IPS-NIHi7 (cell line): ENCODE measurements at regions not wholly inside any gene's neighbourhood (a gene's known extent, or its start where the extent isn't known, plus 50 kb on each side); places are given as distances from the start of the nearest gene placed in this dataset.

Experiments used
- DNase-seq: peaks from one replicate; pipeline ENCODE4 v3.0.0; 2012; ENCODE audit warnings: mixed read lengths; ENCODE audit errors: extremely low spot score

GRCh38 chr5:172569861-172570558 lies 71.1 kb upstream of the NEURL1B start:
- DNase-seq, result peak; percentile 86

- no peak for DNase-seq
Measured at GRCh38 chr5:172568308-172568910, 72.7 kb upstream of the NEURL1B start.

- DNase-seq, result no peak
Measured at GRCh38 chr5:172567843-172568242, 73.2 kb upstream of the NEURL1B start.

GRCh38 chr5:172567294-172567693 lies 73.8 kb upstream of the NEURL1B start:
- no peak for DNase-seq

GRCh38 chr5:172565931-172566665 lies 75.0 kb upstream of the NEURL1B start:
- no peak for DNase-seq

- DNase-seq, result no peak
Measured at GRCh38 chr5:172565455-172565854, 75.6 kb upstream of the NEURL1B start.

GRCh38 chr5:172564883-172565282 lies 76.2 kb upstream of the NEURL1B start:
- DNase-seq, result no peak

- no peak for DNase-seq
Measured at GRCh38 chr5:172564188-172564587, 76.9 kb upstream of the NEURL1B start.

GRCh38 chr5:172562443-172562842 lies 78.6 kb upstream of the NEURL1B start:
- no peak for DNase-seq

GRCh38 chr5:172561151-172561550 lies 79.9 kb upstream of the NEURL1B start:
- DNase-seq, result no peak

- DNase-seq, result no peak
Measured at GRCh38 chr5:172559004-172559932, 81.8 kb upstream of the NEURL1B start.

GRCh38 chr5:172558076-172558976 lies 82.7 kb upstream of the NEURL1B start:
- DNase-seq, result no peak

- no peak for DNase-seq
Measured at GRCh38 chr5:172556971-172557461, 84.0 kb upstream of the NEURL1B start.

GRCh38 chr5:172556262-172556661 lies 84.8 kb upstream of the NEURL1B start:
- DNase-seq, result no peak

- DNase-seq, result no peak
Measured at GRCh38 chr5:172554562-172554961, 86.5 kb upstream of the NEURL1B start.

GRCh38 chr5:172553903-172554302 lies 87.2 kb upstream of the NEURL1B start:
- no peak for DNase-seq

GRCh38 chr5:172553167-172553566 lies 87.9 kb upstream of the NEURL1B start:
- DNase-seq, result no peak

- no peak for DNase-seq
Measured at GRCh38 chr5:172550996-172551395, 90.1 kb upstream of the NEURL1B start.

- DNase-seq, result no peak
Measured at GRCh38 chr5:172550096-172550765, 90.8 kb upstream of the NEURL1B start.

- peak; percentile 12 for DNase-seq
Measured at GRCh38 chr5:172549696-172550095, 91.4 kb upstream of the NEURL1B start.
